ENCODE measurements at regions not wholly inside any gene's neighbourhood (a gene's known extent, or its start where the extent isn't known, plus 50 kb on each side); places are given as distances from the start of the nearest gene placed in this dataset.

GRCh38 chr2:57296795-57297517 lies 749.6 kb upstream of the VRK2 start:
- DNase-seq = no peak

- no peak for DNase-seq
Measured at GRCh38 chr2:57313678-57314077, 732.9 kb upstream of the VRK2 start.

GRCh38 chr2:57314682-57315081 lies 731.9 kb upstream of the VRK2 start:
- no peak for DNase-seq

GRCh38 chr2:57330447-57330846 lies 716.2 kb upstream of the VRK2 start:
- no peak for DNase-seq

- DNase-seq = no peak
Measured at GRCh38 chr2:57333221-57333620, 713.4 kb upstream of the VRK2 start.

- no peak for DNase-seq
Measured at GRCh38 chr2:57343391-57344006, 703.1 kb upstream of the VRK2 start.

- no peak for DNase-seq
Measured at GRCh38 chr2:57368190-57368589, 678.4 kb upstream of the VRK2 start.

- DNase-seq = peak in 1 of 51 donors; percentile 1
Measured at GRCh38 chr2:57370882-57371585, 675.6 kb upstream of the VRK2 start.

- DNase-seq = no peak
Measured at GRCh38 chr2:57372237-57372984, 674.2 kb upstream of the VRK2 start.

GRCh38 chr2:57373530-57373929 lies 673.1 kb upstream of the VRK2 start:
- DNase-seq = no peak

- DNase-seq = no peak
Measured at GRCh38 chr2:57376985-57377384, 669.6 kb upstream of the VRK2 start.

- DNase-seq = no peak
Measured at GRCh38 chr2:57386305-57386704, 660.3 kb upstream of the VRK2 start.

- DNase-seq = no peak
Measured at GRCh38 chr2:57396355-57397098, 650.1 kb upstream of the VRK2 start.

- DNase-seq = no peak
Measured at GRCh38 chr2:57397550-57398360, 648.9 kb upstream of the VRK2 start.

GRCh38 chr2:57399057-57399456 lies 647.5 kb upstream of the VRK2 start:
- no peak for DNase-seq

- DNase-seq = no peak
Measured at GRCh38 chr2:57402096-57402495, 644.5 kb upstream of the VRK2 start.

GRCh38 chr2:57402755-57403154 lies 643.9 kb upstream of the VRK2 start:
- DNase-seq = no peak

GRCh38 chr2:57407772-57408201 lies 638.8 kb upstream of the VRK2 start:
- no peak for DNase-seq

- DNase-seq = no peak
Measured at GRCh38 chr2:57408587-57408986, 638.0 kb upstream of the VRK2 start.

GRCh38 chr2:57417007-57417406 lies 629.6 kb upstream of the VRK2 start:
- DNase-seq = no peak

All from hypothalamus (tissue), 51 donors.